Stimulated activated CD4-positive, alpha-beta T cell treated with anti-CD3 and anti-CD28 coated beads, Interleukin-12 subunit alpha, Interleukin-12 subunit beta, amount 100 ng/mL, for 4 hours (primary cell): ENCODE measurements at regions not wholly inside any gene's neighbourhood (a gene's known extent, or its start where the extent isn't known, plus 50 kb on each side); places are given as distances from the start of the nearest gene placed in this dataset.
"Not testable (repeated sequence)": the region's sequence is repeated elsewhere in the genome, so short reads cannot be mapped to it uniquely, and the experiment has no call there.

Experiments used
- DNase-seq: peaks from one replicate; pipeline ENCODE4 v3.0.0-alpha.2; 2020

- DNase-seq: no peak
These were observed 207.5 kb downstream of the SLITRK5 start for GRCh38 chr13:87878706-87879105.

GRCh38 chr13:87884884-87885283, 213.7 kb downstream of the SLITRK5 start:
- no peak for DNase-seq

- DNase-seq: no peak
These were observed 216.4 kb downstream of the SLITRK5 start for GRCh38 chr13:87887459-87888123.

- DNase-seq: no peak
These were observed 218.1 kb downstream of the SLITRK5 start for GRCh38 chr13:87889254-87889653.

- no peak for DNase-seq
These were observed 222.0 kb downstream of the SLITRK5 start for GRCh38 chr13:87893186-87893585.

GRCh38 chr13:87894059-87894458, 222.9 kb downstream of the SLITRK5 start:
- no peak for DNase-seq

- DNase-seq: no peak
These were observed 232.4 kb downstream of the SLITRK5 start for GRCh38 chr13:87903553-87903952.

GRCh38 chr13:87906411-87906810, 235.2 kb downstream of the SLITRK5 start:
- DNase-seq: no peak

- DNase-seq: no peak
These were observed 236.0 kb downstream of the SLITRK5 start for GRCh38 chr13:87907202-87907601.

GRCh38 chr13:87919956-87920355, 248.8 kb downstream of the SLITRK5 start:
- DNase-seq: no peak

GRCh38 chr13:87923753-87924152, 252.6 kb downstream of the SLITRK5 start:
- no peak for DNase-seq

GRCh38 chr13:87925006-87925405, 253.8 kb downstream of the SLITRK5 start:
- DNase-seq: no peak

GRCh38 chr13:87940776-87941175, 269.6 kb downstream of the SLITRK5 start:
- no peak for DNase-seq

- DNase-seq: no peak
These were observed 270.1 kb downstream of the SLITRK5 start for GRCh38 chr13:87941226-87941625.

- no peak for DNase-seq
These were observed 271.0 kb downstream of the SLITRK5 start for GRCh38 chr13:87942205-87942604.

- DNase-seq: no peak
These were observed 272.9 kb downstream of the SLITRK5 start for GRCh38 chr13:87944038-87944437.

- no peak for DNase-seq
These were observed 281.2 kb downstream of the SLITRK5 start for GRCh38 chr13:87952377-87952776.

GRCh38 chr13:87953381-87953780, 282.2 kb downstream of the SLITRK5 start:
- DNase-seq: no peak

- DNase-seq: no peak
These were observed 282.9 kb downstream of the SLITRK5 start for GRCh38 chr13:87954091-87954490.

GRCh38 chr13:87961546-87961945, 290.4 kb downstream of the SLITRK5 start:
- DNase-seq: no peak

GRCh38 chr13:87972568-87972967, 301.4 kb downstream of the SLITRK5 start:
- no peak for DNase-seq

GRCh38 chr13:87975035-87975434, 303.9 kb downstream of the SLITRK5 start:
- DNase-seq: no peak

- DNase-seq: not testable (repeated sequence)
These were observed 305.5 kb downstream of the SLITRK5 start for GRCh38 chr13:87976650-87977049.

- DNase-seq: no peak
These were observed 310.2 kb downstream of the SLITRK5 start for GRCh38 chr13:87981416-87981815.

- no peak for DNase-seq
These were observed 311.2 kb downstream of the SLITRK5 start for GRCh38 chr13:87982400-87982799.
